ENCODE measurements at regions not wholly inside any gene's neighbourhood (a gene's known extent, or its start where the extent isn't known, plus 50 kb on each side); places are given as distances from the start of the nearest gene placed in this dataset.

GRCh38 chr5:110221036-110221435 lies 505.4 kb downstream of the TMEM232 start:
- Mint-ChIP-seq H3K4me1 (ENCODE audit: low read depth) (no peaks in the 10 kb centered on the region), H3K36me3 (ENCODE audit: low read depth) (peaks cover 6% of the 10 kb centered on the region), H3K4me3 (no peak overlapping the region), H3K27me3 (ENCODE audit: insufficient read depth) (no peaks in the 10 kb centered on the region), H3K9me3 (peaks cover 45% of the 10 kb centered on the region), H3K27ac (no peak overlapping the region)
- TF ChIP-seq CTCF (IDR thresholded peaks at IDR 0.05), result no peak
- DNase-seq, result no peak

GRCh38 chr5:110224050-110224449 lies 502.4 kb downstream of the TMEM232 start:
- TF ChIP-seq CTCF (IDR thresholded peaks at IDR 0.05), result no peak
- peaks cover 6% of the 10 kb centered on the region for H3K36me3 Mint-ChIP-seq (ENCODE audit: low read depth)

GRCh38 chr5:110225949-110226348 lies 500.5 kb downstream of the TMEM232 start:
- Mint-ChIP-seq H3K4me3 (no peak overlapping the region), H3K27ac (no peak overlapping the region), H3K36me3 (ENCODE audit: low read depth) (peaks cover 6% of the 10 kb centered on the region), H3K27me3 (ENCODE audit: insufficient read depth) (no peaks in the 10 kb centered on the region), H3K9me3 (peaks cover 37% of the 10 kb centered on the region), H3K4me1 (ENCODE audit: low read depth) (no peaks in the 10 kb centered on the region)
- no peak for DNase-seq
- TF ChIP-seq CTCF (IDR thresholded peaks at IDR 0.05), result no peak

More at GRCh38 chr5:110224050-110224449, 502.4 kb downstream of the TMEM232 start:
- Mint-ChIP-seq H3K4me3 (no peak overlapping the region), H3K4me1 (ENCODE audit: low read depth) (no peaks in the 10 kb centered on the region), H3K27ac (no peak overlapping the region), H3K27me3 (ENCODE audit: insufficient read depth) (no peaks in the 10 kb centered on the region), H3K9me3 (peaks cover 41% of the 10 kb centered on the region)
- DNase-seq, result no peak

- Mint-ChIP-seq H3K4me1 (ENCODE audit: low read depth) (no peaks in the 10 kb centered on the region), H3K4me3 (no peak overlapping the region), H3K27me3 (ENCODE audit: insufficient read depth) (no peaks in the 10 kb centered on the region; the same call in 1 of the 2 replicates), H3K27ac (no peak overlapping the region), H3K9me3 (peaks cover 18% of the 10 kb centered on the region; the same call in 1 of the 2 replicates), H3K36me3 (ENCODE audit: low read depth) (no peaks in the 10 kb centered on the region)
- DNase-seq, result no peak
- TF ChIP-seq CTCF (IDR thresholded peaks at IDR 0.05), result no peak
Measured at GRCh38 chr5:110239786-110240185, 486.7 kb downstream of the TMEM232 start.

- H3K27me3 Mint-ChIP-seq (ENCODE audit: insufficient read depth), result no peaks in the 10 kb centered on the region
Measured at GRCh38 chr5:110242950-110243349, 483.5 kb downstream of the TMEM232 start.

More at GRCh38 chr5:110242950-110243349, 483.5 kb downstream of the TMEM232 start:
- DNase-seq, result no peak
- Mint-ChIP-seq H3K9me3 (peaks cover 15% of the 10 kb centered on the region; the same call in 1 of the 2 replicates), H3K4me1 (ENCODE audit: low read depth) (no peaks in the 10 kb centered on the region), H3K36me3 (ENCODE audit: low read depth) (no peaks in the 10 kb centered on the region), H3K4me3 (no peak overlapping the region), H3K27ac (no peak overlapping the region)
- no peak for TF ChIP-seq CTCF (IDR thresholded peaks at IDR 0.05)

Data from HFFc6 (cell line).